Mesenchymal stem cell (in vitro differentiated cells and primary cell): ENCODE measurements at regions not wholly inside any gene's neighbourhood (a gene's known extent, or its start where the extent isn't known, plus 50 kb on each side); places are given as distances from the start of the nearest gene placed in this dataset.

Source experiments
- DNase-seq: peaks from one replicate; pipeline ENCODE4 v3.0.0-alpha.2; 2013
- H2AFZ ChIP-seq: one replicate; pipeline ENCODE4 v1.6.1; 2013; ENCODE audit warnings: low read depth, mild to moderate bottlenecking, control low read depth, inconsistent platforms, low read length, moderate library complexity
- H2AK5ac ChIP-seq: 2 replicates; pipeline ENCODE4 v1.6.1; 2013; ENCODE audit warnings: low read length, moderate library complexity, mild to moderate bottlenecking, inconsistent platforms; ENCODE audit not compliant: severe bottlenecking
- H2BK120ac ChIP-seq: one replicate; pipeline ENCODE4 v1.6.1; 2013; ENCODE audit warnings: low read depth, mild to moderate bottlenecking, inconsistent platforms, low read length, moderate library complexity
- H2BK12ac ChIP-seq, 2 experiments: one replicate each; pipeline ENCODE4 v1.6.1; 2013; ENCODE audit warnings: inconsistent platforms in 2 of 2, low read length in 2 of 2, mild to moderate bottlenecking in 2 of 2, moderate library complexity in 2 of 2, control low read depth in 1 of 2
- H2BK15ac ChIP-seq: one replicate; pipeline ENCODE4 v1.6.1; 2013; ENCODE audit warnings: mild to moderate bottlenecking, low read depth, inconsistent platforms; ENCODE audit not compliant: poor library complexity, severe bottlenecking
- H2BK5ac ChIP-seq: 2 replicates; pipeline ENCODE4 v1.6.1; 2013; ENCODE audit warnings: low read depth, mild to moderate bottlenecking, low read length, control low read depth, inconsistent platforms; ENCODE audit not compliant: poor library complexity, severe bottlenecking
- H3K14ac ChIP-seq, 2 experiments: one replicate each; pipeline ENCODE4 v1.6.1; 2013; ENCODE audit warnings: inconsistent platforms in 2 of 2, low read length in 2 of 2, control low read depth in 1 of 2, mild to moderate bottlenecking in 1 of 2, moderate library complexity in 1 of 2
- H3K18ac ChIP-seq, 2 experiments: one replicate each; pipeline ENCODE4 v1.6.1; 2013; ENCODE audit warnings: inconsistent platforms in 2 of 2, low read length in 2 of 2, control low read depth in 1 of 2, low read depth in 1 of 2, mild to moderate bottlenecking in 1 of 2
- H3K23ac ChIP-seq, 2 experiments: one replicate each; pipeline ENCODE4 v1.6.1; 2013; ENCODE audit warnings: inconsistent platforms in 2 of 2, low read length in 2 of 2, mild to moderate bottlenecking in 2 of 2, moderate library complexity in 2 of 2, control low read depth in 1 of 2
- H3K27ac ChIP-seq: 2 replicates; pipeline ENCODE4 v1.5.1; 2013; ENCODE audit warnings: mild to moderate bottlenecking, moderate library complexity, low read length, control low read depth, inconsistent platforms; ENCODE audit not compliant: poor library complexity, severe bottlenecking
- H3K27me3 ChIP-seq, 2 experiments: 2 replicates each; pipeline versions ENCODE4 v1.6.1 to v1.7.0; 2013; ENCODE audit warnings: low read length in 2 of 2, mild to moderate bottlenecking in 2 of 2, moderate library complexity in 2 of 2, control low read depth in 1 of 2, inconsistent platforms in 1 of 2; ENCODE audit not compliant: control insufficient read depth in 1 of 2, insufficient read depth in 1 of 2
- H3K36me3 ChIP-seq, 2 experiments: 2 replicates each; pipeline versions ENCODE4 v1.6.1 to v1.7.0; 2013; ENCODE audit warnings: low read length in 2 of 2, control low read depth in 1 of 2, inconsistent platforms in 1 of 2, low read depth in 1 of 2, mild to moderate bottlenecking in 1 of 2; ENCODE audit not compliant: insufficient read depth in 2 of 2, control insufficient read depth in 1 of 2
- H3K4ac ChIP-seq, 2 experiments: one replicate each; pipeline ENCODE4 v1.6.1; 2013; ENCODE audit warnings: inconsistent platforms in 2 of 2, low read length in 2 of 2, mild to moderate bottlenecking in 2 of 2, moderate library complexity in 2 of 2, control low read depth in 1 of 2, low read depth in 1 of 2
- H3K4me1 ChIP-seq: 2 replicates; pipeline ENCODE4 v1.6.1; 2013; ENCODE audit warnings: low read depth, low read length, control low read depth; ENCODE audit not compliant: control insufficient read depth, insufficient read depth
- H3K4me2 ChIP-seq: 2 replicates; pipeline ENCODE4 v1.6.1; 2013; ENCODE audit warnings: low read length, mild to moderate bottlenecking, inconsistent platforms; ENCODE audit not compliant: poor library complexity, severe bottlenecking
- H3K4me3 ChIP-seq, 2 experiments: 2 replicates each; pipeline versions ENCODE4 v1.5.1 to v1.7.0; 2013; ENCODE audit warnings: low read length in 2 of 2, mild to moderate bottlenecking in 2 of 2, control low read depth in 1 of 2, low read depth in 1 of 2; ENCODE audit not compliant: insufficient read depth in 1 of 2
- H3K79me1 ChIP-seq: replicated peaks from 2 replicates; pipeline ENCODE4 v1.6.1; 2013; ENCODE audit warnings: mild to moderate bottlenecking, control low read depth, low read length, inconsistent platforms; ENCODE audit not compliant: poor library complexity, severe bottlenecking
- H3K9ac ChIP-seq: 2 replicates; pipeline ENCODE4 v1.7.0; 2013; ENCODE audit warnings: mild to moderate bottlenecking, low read length, moderate library complexity
- H3K9me3 ChIP-seq: 2 replicates; pipeline ENCODE4 v1.7.0; 2013; ENCODE audit warnings: mild to moderate bottlenecking, low read length; ENCODE audit not compliant: control insufficient read depth
- H4K8ac ChIP-seq: one replicate; pipeline ENCODE4 v1.6.1; 2013; ENCODE audit warnings: inconsistent platforms, mild to moderate bottlenecking, low read length, moderate library complexity
- H4K91ac ChIP-seq: one replicate; pipeline ENCODE4 v1.6.1; 2013; ENCODE audit warnings: mild to moderate bottlenecking, low read length, inconsistent platforms
- WGBS: methylation state at CpG from one replicate; pipeline ENCODE4 v1.1.7; 2013; ENCODE audit warnings: mixed read lengths; 5-methylcytosine and 5-hydroxymethylcytosine counted together

GRCh38 chr13:103140001-103140671 is 73.9 kb upstream of the SLC10A2 start:
- no peak overlapping the region for H2AK5ac ChIP-seq
- H2AFZ ChIP-seq: no peak overlapping the region
- peaks cover 0 to 3% of the 10 kb centered on the region in 2 experiments for H3K27me3 ChIP-seq
- no peak overlapping the region for H2BK12ac ChIP-seq
- no peak overlapping the region for H3K4me2 ChIP-seq
- no peak overlapping the region for H4K8ac ChIP-seq
- H3K4me1 ChIP-seq: no peaks in the 10 kb centered on the region
- no peak overlapping the region for H3K9ac ChIP-seq
- H4K91ac ChIP-seq: no peak overlapping the region
- no peak overlapping the region for H2BK120ac ChIP-seq
- no peak overlapping the region for H3K18ac ChIP-seq
- DNase-seq: peak; percentile 2
- 55% methylated on average over 5 of the region's 5 CpGs for WGBS
- no peaks in the 10 kb centered on the region for H3K79me1 ChIP-seq
- no peak overlapping the region for H2BK15ac ChIP-seq
- H3K27ac ChIP-seq: no peak overlapping the region
- no peak overlapping the region for H3K23ac ChIP-seq
- no peak overlapping the region for H2BK5ac ChIP-seq
- H3K4me3 ChIP-seq: no peak overlapping the region
- no peak overlapping the region for H3K14ac ChIP-seq
- H3K36me3 ChIP-seq: no peaks in the 10 kb centered on the region
- H3K4ac ChIP-seq: no peak overlapping the region
- no peaks in the 10 kb centered on the region for H3K9me3 ChIP-seq

GRCh38 chr13:103134271-103134670 is 68.1 kb upstream of the SLC10A2 start:
- Histone ChIP-seq H3K18ac (no peak overlapping the region), H2BK120ac (no peak overlapping the region), H3K79me1 (no peaks in the 10 kb centered on the region), H3K36me3 (no peaks in the 10 kb centered on the region), H3K14ac (no peak overlapping the region), H3K9me3 (no peaks in the 10 kb centered on the region), H2AFZ (no peak overlapping the region), H4K8ac (no peak overlapping the region), H3K27me3 (peaks cover 0 to 3% of the 10 kb centered on the region in 2 experiments), H3K9ac (no peak overlapping the region), H2BK15ac (no peak overlapping the region), H3K23ac (no peak overlapping the region), H3K4me3 (no peak overlapping the region), H2BK12ac (no peak overlapping the region), H3K27ac (no peak overlapping the region), H4K91ac (no peak overlapping the region), H2BK5ac (no peak overlapping the region), H3K4ac (no peak overlapping the region), H3K4me2 (no peak overlapping the region), H3K4me1 (no peaks in the 10 kb centered on the region), H2AK5ac (no peak overlapping the region)
- 80% methylated on average over 2 of the region's 2 CpGs for WGBS
- DNase-seq: no peak

GRCh38 chr13:103133556-103133955 is 67.3 kb upstream of the SLC10A2 start:
- Histone ChIP-seq H3K4ac (no peak overlapping the region), H4K8ac (no peak overlapping the region), H3K36me3 (no peaks in the 10 kb centered on the region), H2AK5ac (no peak overlapping the region), H2BK12ac (no peak overlapping the region), H3K4me1 (no peaks in the 10 kb centered on the region), H3K9ac (no peak overlapping the region), H2BK120ac (no peak overlapping the region), H3K4me2 (no peak overlapping the region), H3K14ac (no peak overlapping the region), H2BK15ac (no peak overlapping the region), H3K27me3 (peaks cover 0 to 3% of the 10 kb centered on the region in 2 experiments), H3K23ac (no peak overlapping the region), H3K27ac (no peak overlapping the region), H2BK5ac (no peak overlapping the region), H3K18ac (no peak overlapping the region), H2AFZ (no peak overlapping the region), H3K9me3 (no peaks in the 10 kb centered on the region), H4K91ac (no peak overlapping the region), H3K79me1 (no peaks in the 10 kb centered on the region), H3K4me3 (no peak overlapping the region)
- whole genome bisulfite sequencing: 72% methylated on average over 4 of the region's 4 CpGs
- DNase-seq: no peak

GRCh38 chr13:103130681-103131210 is 64.5 kb upstream of the SLC10A2 start:
- Histone ChIP-seq H3K4me3 (no peak overlapping the region), H3K9ac (no peak overlapping the region), H3K14ac (no peak overlapping the region), H2BK120ac (no peak overlapping the region), H2AK5ac (no peak overlapping the region), H2BK5ac (no peak overlapping the region), H3K4ac (no peak overlapping the region), H4K91ac (no peak overlapping the region), H4K8ac (no peak overlapping the region), H3K79me1 (no peaks in the 10 kb centered on the region), H2BK15ac (no peak overlapping the region), H2AFZ (no peak overlapping the region), H3K36me3 (no peaks in the 10 kb centered on the region), H3K23ac (no peak overlapping the region), H3K9me3 (no peaks in the 10 kb centered on the region), H3K4me1 (no peaks in the 10 kb centered on the region), H3K4me2 (no peak overlapping the region), H3K27ac (no peak overlapping the region), H3K18ac (no peak overlapping the region), H2BK12ac (no peak overlapping the region), H3K27me3 (no peaks in the 10 kb centered on the region)
- WGBS: 83% methylated on average over 2 of the region's 3 CpGs
- DNase-seq: no peak
